Stomach (tissue), 4 donors: ENCODE measurements at regions not wholly inside any gene's neighbourhood (a gene's known extent, or its start where the extent isn't known, plus 50 kb on each side); places are given as distances from the start of the nearest gene placed in this dataset.

ENCODE experiments used
- CTCF ChIP-seq, 7 experiments: fragments of 450-650 bp in 4 of 7; fragments of 200-600 bp in 3 of 7; sonication (generic) in 3 of 7; IDR thresholded peaks; one replicate each; pipeline ENCODE4 v1.5.1; 2016 to 2019; ENCODE audit warnings: antibody characterized with exemption in 7 of 7, control low read depth in 2 of 7, mild to moderate bottlenecking in 1 of 7
- POLR2AphosphoS5 ChIP-seq, 3 donors: sonication (generic); formaldehyde crosslinking; IDR thresholded peaks; one replicate each; pipeline ENCODE4 v1.6.1; 2016; ENCODE audit warnings: antibody characterized with exemption in 3 of 3

- TF ChIP-seq POLR2AphosphoS5 (IDR thresholded peaks at IDR 0.05) (no peak), CTCF (IDR thresholded peaks at IDR 0.05) (no peak)
These were observed 320.0 kb upstream of the TRIB2 start for GRCh38 chr2:12396699-12397098.
